H54 (cell line): ENCODE measurements at regions not wholly inside any gene's neighbourhood (a gene's known extent, or its start where the extent isn't known, plus 50 kb on each side); places are given as distances from the start of the nearest gene placed in this dataset.

ENCODE experiments used
- DNase-seq: peaks from one replicate; pipeline ENCODE4 v3.0.0; 2011; ENCODE audit warnings: low spot score, mixed read lengths; ENCODE audit not compliant: insufficient read length
- FAIRE-seq: peaks from 3 replicates; lab custom pipeline; 2011; peaks lifted over from hg19 to GRCh38; lab: Jason Lieb, UNC
- POLR2A ChIP-seq: IDR thresholded peaks from 2 replicates; pipeline ENCODE4 v1.6.1; 2011; ENCODE audit warnings: low read depth, mild to moderate bottlenecking, low read length

DNA sequence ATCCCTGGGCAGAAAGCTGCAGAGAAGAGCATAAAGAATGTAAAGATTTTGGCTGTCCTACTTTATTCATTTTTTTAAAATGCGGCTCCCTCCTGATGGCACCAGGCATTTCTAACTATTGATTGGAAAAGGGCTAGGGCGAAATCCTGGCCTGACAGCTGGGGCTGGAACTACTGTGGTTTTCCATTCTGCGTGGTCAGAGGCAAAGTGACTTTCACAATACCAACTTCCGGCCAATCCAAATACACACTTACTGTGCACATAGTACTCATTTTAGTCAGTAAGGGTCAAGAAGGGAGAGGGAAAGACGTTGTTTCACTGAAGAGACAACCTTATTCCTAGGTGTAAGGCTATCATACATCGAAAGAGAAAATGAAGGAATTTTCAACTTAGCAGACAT is 113.8 kb upstream of the PMFBP1 start:
- FAIRE-seq = peak; percentile 6
- DNase-seq = no peak
- TF ChIP-seq POLR2A = no peak

DNA sequence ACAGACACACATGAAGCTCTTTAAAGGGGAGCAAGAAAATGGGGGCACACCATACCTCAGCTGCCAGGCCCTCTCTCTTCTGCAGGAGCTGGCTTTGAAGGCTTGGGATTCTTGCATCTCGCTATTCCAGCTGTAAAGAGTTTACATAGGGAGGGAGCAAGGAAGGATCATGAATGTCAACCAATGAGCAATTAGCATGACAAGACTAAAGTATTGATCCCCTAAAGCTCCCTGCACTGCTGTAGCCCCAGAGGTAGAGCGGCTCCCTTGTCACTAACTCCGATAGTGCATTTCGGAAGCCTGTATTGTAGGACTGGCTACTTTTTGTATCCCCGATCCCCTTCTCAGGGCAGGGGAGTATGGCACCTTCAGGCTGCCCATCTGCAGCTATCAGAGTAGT is 113.4 kb upstream of the PMFBP1 start:
- FAIRE-seq = no peak
- DNase-seq = no peak

DNA sequence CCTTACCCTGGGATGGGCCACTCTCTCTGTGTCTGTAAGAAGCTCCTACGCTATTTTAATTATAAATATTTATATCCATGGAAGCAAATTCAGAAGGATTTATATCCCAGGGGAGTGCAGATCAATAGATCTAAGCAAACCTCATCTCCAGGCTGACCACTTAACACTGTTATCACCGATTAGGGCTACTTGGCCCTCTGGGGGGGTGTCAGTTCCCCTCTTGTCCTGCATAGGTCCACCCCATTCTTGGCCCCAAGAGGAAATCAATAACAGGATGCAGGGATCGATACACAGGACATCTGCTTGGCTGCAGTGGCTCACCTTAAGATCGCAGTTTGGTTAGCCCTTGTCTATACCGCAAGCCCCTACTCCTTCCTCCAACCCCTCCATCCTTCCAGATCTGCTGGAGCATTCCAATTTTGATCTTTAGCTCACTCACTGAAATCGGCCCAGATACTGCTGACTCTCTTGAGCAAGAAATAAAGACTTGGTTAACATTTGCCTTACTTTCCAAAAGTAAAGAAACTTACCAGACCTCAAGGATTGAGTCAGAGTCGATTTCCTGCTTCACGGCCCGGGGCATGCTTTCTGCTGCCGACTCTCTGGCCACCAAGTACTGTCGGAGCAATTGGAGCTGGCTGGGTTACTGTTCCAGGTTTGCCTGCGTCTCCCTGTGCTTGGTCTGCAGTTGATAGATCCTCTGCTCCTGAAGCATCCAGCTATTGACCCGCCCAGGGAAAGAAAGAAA is 112.3 kb upstream of the PMFBP1 start:
- TF ChIP-seq POLR2A = no peak
- DNase-seq = no peak
- no peak for FAIRE-seq

More for the DNA sequence above, 113.4 kb upstream of the PMFBP1 start:
- TF ChIP-seq POLR2A = no peak

- DNase-seq (no peak), FAIRE-seq (no peak)
- no peak for TF ChIP-seq POLR2A
Measured at GRCh38 chr16:72282362-72282761, 110.4 kb upstream of the PMFBP1 start.

DNA sequence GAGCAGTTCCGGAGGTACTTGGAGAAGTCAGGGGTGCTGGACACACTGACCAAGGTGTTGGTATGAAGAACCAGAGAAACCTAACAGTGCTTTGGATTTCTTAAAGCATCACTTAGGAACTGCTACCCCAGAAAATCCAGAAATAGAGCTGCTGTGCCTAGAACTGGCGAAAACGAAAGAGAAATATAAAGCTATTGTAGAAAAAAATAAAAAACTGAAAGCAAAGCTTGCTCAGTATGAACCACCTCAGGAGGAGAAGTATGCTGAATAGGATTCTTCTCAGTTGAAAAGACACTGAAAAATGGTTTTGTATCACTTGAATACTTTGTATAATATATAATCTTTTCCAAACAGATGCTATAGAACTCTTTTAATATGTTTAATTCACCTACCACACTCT is 106.3 kb upstream of the PMFBP1 start:
- FAIRE-seq (no peak), DNase-seq (no peak)
- no peak for TF ChIP-seq POLR2A

DNA sequence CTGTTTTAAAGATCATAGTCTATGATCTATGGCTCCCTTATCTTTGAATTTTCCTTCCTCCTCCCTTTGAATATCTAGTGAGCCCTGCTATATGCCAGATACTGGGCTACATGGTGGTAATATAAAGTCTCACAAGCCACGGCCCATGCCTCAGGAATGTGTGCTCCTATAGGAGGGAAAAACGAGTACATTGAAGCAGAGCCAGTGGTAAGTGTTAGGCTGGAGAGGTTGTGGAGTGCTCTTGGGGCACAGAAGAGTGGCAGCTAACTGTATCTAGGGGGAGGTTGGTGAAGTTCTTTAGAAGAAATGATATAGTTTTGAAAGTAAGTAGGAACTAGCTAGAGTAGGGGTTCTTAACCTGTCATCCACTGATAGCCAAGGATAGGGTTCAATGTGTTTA is 105.8 kb upstream of the PMFBP1 start:
- no peak for FAIRE-seq
- TF ChIP-seq POLR2A = no peak
- DNase-seq = no peak

- TF ChIP-seq POLR2A = no peak
- FAIRE-seq (no peak), DNase-seq (no peak)
Measured at GRCh38 chr16:72271699-72272240, 99.8 kb upstream of the PMFBP1 start.

DNA sequence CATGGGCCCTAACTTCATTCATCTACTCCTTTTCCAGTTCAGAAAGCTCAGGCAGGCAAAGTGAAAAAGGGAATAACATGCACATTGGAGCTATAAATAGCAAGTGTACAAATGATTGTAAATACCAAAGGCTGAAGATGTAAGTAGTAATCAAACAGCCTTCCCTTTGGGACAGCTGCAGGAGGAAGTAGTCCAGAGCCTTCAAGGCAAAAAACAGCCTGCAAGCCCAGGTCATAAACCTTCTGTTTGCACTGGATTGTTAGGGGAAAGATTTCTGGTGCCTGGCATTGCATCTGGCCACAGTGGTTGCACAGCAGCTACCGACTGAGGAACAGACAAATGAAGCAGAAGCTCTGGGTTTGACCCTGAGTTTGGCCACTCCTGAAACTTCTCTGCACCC is 98.6 kb upstream of the PMFBP1 start:
- no peak for TF ChIP-seq POLR2A
- no peak for DNase-seq
- no peak for FAIRE-seq

- DNase-seq = no peak
- FAIRE-seq = no peak
- no peak for TF ChIP-seq POLR2A
Measured at GRCh38 chr16:72266836-72267235, 94.9 kb upstream of the PMFBP1 start.

DNA sequence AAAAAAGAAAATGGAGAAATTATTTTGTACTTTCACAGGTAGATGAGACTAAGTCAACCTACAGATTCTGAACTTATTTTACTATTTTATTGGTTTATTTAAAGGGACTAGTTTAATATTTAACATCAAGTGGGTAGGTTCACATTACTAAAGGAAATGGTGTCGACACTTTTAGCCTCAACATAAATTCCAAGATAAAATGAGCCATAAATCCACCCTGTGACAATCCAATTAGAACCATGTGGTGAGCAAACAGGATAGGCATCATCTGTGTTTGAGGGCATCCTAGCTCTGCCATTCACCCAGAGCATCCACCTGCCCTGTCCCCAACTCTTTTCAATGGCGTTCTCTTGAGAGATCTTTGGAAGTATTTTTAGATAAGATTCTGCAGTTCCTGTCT is 92.8 kb upstream of the PMFBP1 start:
- FAIRE-seq = no peak
- no peak for TF ChIP-seq POLR2A
- DNase-seq = no peak

DNA sequence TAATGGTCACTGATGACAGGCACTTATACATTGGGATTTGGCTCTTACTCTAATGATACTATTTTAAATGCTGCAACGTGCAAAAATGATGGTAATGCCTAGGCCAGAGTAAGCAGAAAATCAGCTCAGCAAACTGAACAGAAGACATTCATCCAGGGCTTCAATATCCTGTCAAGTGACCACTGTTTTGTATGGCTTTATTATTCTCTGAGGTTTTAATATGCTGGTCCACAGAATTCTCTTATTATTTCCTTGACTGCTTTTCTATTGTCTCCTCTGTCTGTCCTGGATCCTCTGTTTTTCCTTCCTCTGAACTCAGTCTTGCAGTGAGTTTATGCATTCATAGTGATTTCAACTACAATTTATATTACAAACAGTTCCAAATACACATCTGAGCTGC is 90.8 kb upstream of the PMFBP1 start:
- TF ChIP-seq POLR2A = no peak
- no peak for FAIRE-seq

DNA sequence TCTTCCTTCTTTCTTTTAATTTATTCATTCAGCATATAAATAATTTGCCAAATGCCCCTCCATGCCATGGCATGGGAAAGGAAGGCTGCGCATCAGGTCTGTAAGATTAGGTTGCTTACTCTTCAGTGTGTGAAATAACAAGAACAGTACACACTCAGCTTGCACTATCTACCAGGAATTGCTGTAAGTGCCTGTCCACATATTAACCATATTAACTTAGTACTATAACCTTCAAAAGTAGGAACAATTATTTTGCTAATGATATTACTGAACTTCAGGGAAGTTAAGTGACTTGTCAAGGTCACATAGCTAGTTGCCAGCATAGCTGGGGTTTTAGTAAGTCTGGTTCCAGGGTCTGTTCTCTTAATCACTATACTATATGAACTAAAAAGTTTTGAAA is 89.2 kb upstream of the PMFBP1 start:
- no peak for FAIRE-seq
- DNase-seq = no peak
- TF ChIP-seq POLR2A = no peak

More for the DNA sequence above, 90.8 kb upstream of the PMFBP1 start:
- DNase-seq = no peak

- no peak for FAIRE-seq
- DNase-seq = no peak
- no peak for TF ChIP-seq POLR2A
Measured at GRCh38 chr16:72256398-72257066, 84.6 kb upstream of the PMFBP1 start.

DNA sequence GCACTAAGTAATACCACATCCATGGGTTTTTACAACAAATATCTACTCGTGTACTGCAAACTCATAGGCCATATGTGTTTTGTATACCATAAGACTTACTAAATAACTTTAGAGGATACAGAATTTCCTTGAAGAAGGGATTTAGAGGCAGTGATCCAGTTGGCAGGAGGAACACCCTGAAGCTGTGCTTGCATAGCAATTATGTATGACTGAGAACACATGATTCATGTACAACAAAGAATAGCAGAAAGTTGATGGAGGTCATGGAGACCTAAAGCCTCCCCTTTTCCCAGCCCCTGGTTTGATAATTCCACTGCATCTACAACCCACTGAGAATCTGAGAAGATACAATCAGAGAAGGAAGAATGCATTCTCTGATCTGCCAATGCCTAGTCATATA is 83.8 kb upstream of the PMFBP1 start:
- TF ChIP-seq POLR2A = no peak
- DNase-seq (no peak), FAIRE-seq (peak; percentile 53)
